Retina (tissue), 1 donor: ENCODE measurements at regions not wholly inside any gene's neighbourhood (a gene's known extent, or its start where the extent isn't known, plus 50 kb on each side); places are given as distances from the start of the nearest gene placed in this dataset.
"Not testable (repeated sequence)": the region's sequence is repeated elsewhere in the genome, so short reads cannot be mapped to it uniquely, and the experiment has no call there.

Source experiments
- DNase-seq: peaks from one replicate; pipeline ENCODE4 v3.0.0-alpha.2; 2016

DNA sequence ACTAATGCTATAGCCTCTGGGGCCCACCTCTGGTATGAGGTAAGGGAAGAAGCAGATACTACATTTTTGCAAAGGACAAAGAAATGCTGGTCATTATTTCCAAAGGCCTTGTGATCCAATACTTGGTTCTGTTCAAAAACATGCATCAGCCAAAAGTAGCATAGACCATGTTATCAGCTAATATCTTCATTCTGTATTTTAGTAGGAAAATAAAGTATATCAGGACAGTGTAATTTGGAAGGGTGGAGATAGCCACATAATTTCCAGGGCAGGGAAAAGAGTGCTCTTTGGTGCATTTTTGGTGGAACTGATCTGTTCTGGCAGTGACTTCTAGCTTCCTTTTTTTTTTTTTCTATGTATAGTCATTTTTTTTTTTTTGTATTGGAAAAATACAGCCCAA is 258.0 kb upstream of the SOX4 start:
- DNase-seq = no peak

DNA sequence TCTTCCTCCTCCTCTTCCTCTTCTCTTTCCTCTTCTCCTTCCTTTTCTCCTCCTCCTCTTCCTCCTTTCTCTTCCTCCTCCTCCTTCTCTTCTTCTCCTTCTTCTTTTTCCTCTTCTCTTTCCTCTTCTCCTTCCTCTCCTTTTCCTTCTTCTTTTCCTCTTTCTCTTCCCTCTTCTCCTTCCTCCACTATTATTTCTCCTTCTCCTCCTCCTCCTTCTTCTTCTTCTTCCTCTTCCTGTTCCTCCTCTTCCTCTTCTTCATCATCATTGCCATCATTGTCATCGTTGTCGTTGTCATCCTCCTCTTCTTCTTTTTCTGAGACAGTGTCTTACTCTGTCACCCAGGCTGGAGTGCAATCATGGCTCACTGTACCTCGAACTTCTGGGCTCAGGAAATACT is 256.3 kb upstream of the SOX4 start:
- DNase-seq = no peak

DNA sequence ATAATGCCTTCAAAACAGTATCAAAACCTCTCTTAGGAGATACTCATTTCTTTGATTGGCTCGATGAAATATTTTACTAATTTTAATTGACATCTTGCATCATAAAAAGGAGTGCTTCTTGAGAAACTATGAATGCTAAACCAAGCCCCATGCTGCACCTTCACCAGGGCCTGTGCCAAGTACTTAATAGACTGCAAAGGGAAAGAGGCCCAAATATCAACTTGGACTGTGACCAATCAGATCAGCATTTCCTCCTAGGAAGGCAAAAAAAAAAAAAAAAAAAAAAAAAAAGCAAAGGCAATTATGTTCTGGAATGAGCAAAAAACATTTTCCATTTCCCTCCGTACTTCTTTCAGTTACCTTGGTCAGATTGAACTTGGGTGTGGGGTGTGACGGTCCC is 253.0 kb upstream of the SOX4 start:
- DNase-seq = no peak

DNA sequence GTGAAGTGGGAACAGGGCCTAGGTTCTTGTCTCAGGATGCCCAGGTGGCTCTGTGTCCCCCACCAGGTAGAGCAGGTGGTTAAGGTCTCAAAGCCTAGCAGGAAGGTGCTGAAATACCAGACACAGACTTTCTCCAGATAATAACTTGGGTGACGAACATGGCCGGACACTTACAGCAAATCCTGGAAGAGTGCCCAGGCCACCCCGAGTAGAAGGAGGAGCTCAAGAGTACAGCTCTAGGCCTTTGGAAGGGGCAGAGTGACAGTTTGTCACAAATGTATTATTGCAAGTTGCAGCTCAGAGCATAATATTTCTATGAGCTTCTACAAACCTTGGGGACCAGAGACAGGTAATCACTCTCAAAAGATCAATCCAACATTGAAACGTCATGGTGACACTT is 251.6 kb upstream of the SOX4 start:
- DNase-seq = no peak

DNA sequence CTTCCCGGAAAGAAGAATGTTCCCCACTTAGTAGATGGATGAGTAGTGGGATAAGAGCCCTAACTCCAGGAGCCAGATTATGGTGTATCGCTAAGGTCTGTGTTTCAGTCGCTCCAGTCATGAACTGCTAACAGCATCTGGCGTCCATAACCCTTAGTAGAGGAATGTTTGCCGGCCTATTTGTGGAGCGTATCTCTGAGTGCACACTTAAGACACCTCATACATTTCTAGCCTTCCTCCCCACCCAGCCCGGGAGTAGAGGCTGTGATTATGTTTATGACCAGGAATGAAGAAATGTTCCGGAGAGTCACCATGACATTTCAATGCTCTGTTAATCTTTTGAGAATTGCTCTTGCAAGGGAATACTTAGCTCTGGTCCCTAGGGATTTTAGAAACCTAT is 251.1 kb upstream of the SOX4 start:
- no peak for DNase-seq

DNA sequence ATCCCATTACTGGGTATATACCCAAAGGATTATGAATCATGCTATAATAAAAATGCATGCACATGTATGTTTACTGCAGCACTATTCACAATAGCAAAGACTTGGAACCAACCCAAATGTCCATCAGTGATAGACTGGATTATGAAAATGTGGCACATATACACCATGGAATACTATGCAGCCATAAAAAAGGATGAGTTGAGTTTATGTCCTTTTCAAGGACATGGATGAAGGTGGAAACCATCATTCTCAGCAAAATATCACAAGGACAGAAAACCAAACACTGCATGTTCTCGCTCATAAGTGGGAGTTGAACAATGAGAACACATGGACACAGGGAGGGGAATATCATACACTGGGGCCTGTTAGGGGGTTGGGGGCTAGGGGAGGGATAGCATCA is 247.8 kb upstream of the SOX4 start:
- not testable (repeated sequence) for DNase-seq

DNA sequence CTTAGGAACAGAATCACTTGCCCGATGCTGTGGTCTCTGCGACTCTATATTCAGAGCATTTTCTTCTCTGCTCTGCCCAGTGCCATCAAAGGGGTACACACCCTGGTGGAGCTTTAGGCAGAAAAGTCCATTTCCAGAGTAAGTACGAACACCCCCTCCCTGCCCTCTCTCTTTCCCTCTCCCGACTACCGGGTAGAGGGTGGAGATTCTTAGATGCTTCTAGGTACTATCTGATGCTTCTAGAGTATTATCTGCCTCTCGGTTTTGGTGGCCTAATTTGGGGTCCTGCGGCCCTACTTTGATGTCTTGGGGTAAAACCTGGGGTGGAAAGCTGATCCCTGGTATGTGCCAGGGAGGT is 245.4 kb upstream of the SOX4 start:
- no peak for DNase-seq

DNA sequence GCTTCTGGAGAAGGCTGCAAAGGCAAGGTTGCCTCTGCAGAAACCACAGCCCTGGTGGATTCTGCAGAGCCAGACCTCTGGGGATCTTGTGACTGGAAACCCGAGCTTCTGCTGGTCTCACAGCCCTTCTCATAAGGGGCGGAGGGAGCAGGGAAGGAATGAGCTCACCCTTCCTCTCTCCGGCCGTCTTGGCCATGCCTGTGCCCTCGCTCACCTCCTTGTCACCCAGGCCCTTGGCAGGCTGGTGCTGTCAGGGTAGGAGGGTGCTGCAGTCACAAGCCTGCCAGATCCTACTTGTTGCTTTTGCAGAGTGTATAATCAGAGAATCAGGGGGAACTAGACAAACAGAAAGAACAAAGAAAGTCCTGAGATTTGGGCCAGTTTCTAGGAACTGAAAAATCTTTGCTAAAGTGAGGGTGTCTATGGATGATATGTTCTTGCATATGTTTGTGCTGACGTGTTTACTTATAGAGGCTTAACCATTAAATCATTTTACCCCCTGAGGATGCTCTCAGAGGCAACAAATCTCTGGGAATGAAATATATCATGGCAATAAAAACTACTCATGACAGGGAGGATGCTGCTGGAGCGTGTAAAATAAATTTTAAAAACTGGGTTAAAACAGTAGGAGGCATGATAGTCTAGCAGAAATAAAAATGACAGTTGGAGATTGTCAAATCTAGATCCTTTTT is 244.9 kb upstream of the SOX4 start:
- DNase-seq = peak; percentile 28

DNA sequence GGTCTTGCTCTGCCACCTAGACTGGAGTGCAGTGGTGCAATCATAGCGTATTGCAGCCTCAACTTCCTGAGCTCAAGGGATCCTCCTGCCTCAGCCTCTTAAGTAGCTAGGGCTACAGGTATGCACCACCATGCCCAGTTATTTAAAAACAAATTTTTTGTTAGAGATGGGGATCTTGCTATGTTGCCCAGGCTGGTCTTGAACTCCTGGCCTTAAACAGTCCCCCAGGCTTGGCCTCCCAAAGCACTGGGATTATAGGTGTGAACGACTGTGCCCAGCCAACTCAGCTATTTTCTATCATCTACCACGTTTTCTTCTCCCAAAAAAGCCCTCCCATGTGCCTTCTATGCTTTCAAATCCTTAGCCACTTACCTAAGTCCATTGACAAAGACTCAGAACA is 243.7 kb upstream of the SOX4 start:
- DNase-seq = no peak

DNA sequence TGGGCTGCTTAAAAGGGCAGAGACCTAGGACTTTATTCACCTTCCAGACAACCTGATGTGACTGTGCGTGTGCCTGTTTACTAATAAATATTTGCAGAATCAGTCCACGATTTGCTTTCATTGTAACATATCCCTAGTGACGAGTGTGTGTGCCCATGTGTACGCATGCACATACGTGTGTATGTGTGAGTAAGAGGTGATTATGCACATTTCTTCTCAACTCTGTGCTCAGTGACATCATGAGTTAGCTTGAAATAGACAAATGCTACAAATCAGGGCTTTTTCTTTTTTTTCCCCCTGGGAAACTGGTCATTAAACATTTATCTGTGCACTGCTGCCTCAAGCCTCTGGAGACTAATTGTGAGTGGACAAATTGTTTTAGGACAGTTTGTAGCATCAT is 242.6 kb upstream of the SOX4 start:
- DNase-seq = no peak

DNA sequence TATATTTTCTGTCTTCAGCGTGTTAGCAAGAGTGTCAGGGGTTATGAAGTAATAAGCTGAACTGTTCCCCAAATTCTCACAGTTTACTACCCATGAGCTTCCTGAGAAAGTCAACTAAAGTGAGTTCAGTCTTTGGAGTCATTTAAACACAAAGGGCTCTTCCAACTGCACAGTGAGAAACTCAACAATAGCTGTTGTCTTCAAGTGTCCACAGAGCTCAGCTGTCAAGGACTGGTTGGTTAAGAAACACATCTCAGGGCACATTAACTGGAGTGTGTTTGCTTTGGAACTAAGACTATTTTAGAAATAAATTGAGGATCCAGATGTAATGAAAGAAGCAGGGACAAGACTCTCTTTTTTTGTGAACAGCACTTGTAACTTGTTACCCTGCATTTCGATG is 241.4 kb upstream of the SOX4 start:
- DNase-seq = no peak

DNA sequence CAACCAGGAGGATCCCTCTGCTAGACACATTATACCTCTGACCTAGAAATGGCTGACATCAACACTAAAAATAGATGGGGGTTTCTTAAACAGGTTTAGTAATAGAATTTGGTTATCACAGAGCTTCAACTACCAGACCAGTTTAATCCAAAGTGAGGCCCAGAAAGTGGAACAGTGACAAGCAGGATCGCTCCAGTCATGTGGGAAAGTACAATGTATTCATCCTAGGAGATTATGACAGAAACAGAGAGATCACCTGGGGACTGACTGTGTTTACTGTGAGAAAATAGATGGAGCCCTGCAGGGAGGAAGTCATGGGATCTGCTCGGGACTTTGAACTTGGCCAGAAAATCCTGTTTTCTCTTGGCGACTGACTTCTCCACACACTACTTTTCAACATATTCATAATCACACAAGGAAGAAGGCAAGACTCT is 238.7 kb upstream of the SOX4 start:
- no peak for DNase-seq

DNA sequence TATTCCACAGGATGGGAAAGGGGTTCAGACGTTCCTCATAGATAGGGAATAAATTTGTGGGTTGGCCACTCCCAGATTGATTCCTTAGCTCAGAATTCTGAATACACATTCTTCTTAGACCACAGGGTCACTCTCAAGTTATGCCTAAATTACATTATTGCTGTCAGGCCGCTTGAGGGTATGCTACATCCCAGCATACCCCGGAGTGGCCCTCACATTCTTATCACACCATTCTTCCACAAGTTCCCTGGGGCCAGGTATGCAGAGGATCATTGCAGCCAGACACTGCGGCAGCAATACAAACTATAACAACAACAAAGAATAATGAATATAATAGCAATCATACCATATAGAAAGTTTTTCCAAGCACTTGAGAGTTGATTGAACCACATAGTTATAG is 237.9 kb upstream of the SOX4 start:
- no peak for DNase-seq

DNA sequence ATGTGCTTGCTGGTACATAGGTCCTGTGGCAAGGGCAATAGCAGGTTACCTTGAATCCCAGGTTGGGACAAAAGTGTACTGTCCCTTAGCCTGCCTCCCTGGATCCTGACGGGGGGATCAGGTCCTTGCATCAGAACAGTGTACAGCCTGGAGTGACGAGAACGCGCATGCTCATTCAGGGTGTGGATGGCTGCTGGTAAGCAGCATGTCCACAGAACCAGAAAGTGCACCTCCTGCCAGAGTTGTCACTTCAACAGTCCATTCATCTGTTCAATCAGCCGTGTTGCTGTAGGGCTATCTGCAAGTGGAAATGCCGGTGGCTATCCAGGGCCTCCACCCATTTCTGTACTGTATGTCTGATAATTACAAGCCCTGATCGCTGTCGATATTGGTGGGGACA is 236.3 kb upstream of the SOX4 start:
- peak; percentile 74 for DNase-seq

DNA sequence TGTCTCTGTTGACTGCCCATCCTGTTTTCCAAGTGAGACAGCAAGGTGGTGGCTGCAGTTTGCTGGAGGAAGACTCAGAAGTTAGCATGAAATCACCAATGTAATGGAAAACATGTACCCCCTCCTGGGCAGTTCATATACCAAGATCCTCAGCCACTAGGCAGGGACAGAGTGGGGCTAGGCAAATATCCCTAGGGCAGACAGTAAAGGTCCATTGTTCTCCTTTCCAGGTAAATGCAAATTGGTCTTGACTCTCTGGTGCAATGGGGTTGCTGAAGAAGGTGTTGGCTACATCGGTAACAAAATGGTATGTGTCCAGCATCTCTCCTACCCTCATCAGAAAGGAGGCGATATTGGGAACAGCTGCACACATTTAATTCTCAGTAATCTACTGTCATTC is 233.6 kb upstream of the SOX4 start:
- no peak for DNase-seq

DNA sequence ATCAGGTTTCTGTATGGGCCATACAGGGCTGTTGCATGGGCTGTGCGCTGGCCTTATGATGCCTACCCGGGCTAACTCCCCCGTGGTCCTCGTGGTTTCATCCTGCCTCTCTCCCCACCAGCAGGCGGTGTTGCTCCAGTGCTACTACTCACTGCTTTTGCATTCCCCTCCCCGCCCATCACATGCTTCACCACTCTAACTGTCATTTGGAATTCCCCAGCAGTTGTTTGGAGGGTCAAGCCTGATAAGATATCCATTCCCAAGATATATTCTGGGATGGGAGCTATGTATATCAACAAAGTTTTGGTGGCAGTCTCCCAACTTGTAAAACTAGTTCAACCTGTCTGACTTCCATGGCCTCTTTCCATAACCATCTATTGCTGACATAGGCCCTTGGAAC is 233.2 kb upstream of the SOX4 start:
- no peak for DNase-seq

DNA sequence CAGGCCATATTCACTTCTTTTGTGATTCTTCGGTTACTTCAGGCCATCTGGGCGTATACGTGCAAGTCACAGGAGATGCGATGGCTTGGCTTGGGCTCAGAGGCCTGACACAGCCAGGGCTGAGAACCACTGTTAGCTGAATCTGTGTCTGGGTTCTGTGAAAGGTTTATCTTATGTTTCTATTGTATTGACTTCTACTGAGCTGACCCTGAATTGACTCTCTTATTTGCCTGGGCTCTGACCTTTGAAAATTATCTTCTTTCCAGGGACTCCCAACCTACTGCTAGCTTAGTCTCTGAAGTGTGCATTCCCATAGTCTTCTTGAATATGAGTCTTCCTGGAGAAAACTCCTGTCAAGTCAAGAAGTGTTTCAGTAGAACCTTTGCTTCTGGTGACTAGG is 226.4 kb upstream of the SOX4 start:
- DNase-seq = no peak

DNA sequence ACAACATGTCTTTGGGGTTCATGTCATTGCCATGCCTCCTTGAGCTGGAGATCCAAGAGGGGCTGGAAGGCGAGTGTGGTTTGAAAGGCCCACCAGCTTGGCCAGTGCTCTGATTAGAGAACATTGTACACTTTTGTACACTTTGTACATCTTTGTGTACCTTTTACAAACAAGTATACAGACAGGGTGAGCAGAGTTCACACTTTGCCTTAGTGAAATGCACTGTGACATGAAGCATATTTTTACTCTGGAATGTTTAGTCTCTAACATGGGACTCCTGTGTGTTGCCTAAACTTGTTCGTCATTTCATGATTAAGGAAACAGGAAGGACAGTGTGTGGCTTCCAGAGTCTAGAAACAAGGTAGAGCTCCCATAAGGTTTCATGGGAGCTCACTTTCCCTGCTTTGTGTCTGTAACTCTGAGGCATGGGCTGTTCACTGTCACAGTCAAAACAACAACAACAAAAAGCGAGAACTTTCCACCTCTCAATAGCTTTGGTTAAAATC is 225.8 kb upstream of the SOX4 start:
- DNase-seq = no peak

DNA sequence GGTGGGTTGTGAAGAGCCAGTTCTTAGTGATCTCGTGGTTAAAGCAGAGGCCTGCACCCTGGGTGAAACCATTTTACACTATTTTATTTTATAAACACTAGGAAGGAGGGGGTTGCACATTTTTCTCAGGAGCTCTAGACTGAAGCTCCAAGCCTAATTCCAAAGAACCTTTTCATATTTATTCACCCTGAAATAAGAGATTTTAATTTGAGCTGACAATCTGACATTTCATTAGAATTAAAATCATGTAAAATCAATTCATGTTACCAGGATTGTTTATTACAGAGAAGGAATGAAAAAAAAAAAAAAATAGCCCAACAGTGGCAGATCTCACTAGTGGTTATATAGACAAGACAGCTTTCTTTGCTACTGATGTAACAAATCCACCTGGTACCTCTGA is 222.5 kb upstream of the SOX4 start:
- peak; percentile 67 for DNase-seq

DNA sequence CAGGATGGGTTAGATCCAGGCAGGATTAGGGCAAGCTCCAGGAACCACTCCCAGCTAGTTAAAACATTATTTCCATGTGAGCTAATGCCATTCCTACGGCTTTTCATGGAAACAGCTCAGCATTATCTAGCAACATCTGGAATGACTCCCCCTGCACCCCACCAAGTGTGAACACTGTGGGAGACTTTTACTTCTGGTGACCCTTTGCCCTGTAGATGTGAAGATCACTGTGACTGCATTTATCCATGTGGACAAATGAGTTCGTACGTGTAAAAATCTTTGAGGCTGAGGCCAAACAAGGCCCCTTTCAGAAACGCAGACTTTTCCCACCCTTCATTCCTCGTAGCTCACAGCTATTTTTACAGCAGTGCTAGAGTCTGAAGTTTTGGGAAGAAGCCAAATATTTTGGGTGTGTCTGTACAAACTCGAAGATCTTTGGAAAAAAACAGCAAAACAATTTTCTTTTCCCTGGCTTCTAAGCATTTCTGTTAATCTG is 221.8 kb upstream of the SOX4 start:
- DNase-seq = peak; percentile 66

DNA sequence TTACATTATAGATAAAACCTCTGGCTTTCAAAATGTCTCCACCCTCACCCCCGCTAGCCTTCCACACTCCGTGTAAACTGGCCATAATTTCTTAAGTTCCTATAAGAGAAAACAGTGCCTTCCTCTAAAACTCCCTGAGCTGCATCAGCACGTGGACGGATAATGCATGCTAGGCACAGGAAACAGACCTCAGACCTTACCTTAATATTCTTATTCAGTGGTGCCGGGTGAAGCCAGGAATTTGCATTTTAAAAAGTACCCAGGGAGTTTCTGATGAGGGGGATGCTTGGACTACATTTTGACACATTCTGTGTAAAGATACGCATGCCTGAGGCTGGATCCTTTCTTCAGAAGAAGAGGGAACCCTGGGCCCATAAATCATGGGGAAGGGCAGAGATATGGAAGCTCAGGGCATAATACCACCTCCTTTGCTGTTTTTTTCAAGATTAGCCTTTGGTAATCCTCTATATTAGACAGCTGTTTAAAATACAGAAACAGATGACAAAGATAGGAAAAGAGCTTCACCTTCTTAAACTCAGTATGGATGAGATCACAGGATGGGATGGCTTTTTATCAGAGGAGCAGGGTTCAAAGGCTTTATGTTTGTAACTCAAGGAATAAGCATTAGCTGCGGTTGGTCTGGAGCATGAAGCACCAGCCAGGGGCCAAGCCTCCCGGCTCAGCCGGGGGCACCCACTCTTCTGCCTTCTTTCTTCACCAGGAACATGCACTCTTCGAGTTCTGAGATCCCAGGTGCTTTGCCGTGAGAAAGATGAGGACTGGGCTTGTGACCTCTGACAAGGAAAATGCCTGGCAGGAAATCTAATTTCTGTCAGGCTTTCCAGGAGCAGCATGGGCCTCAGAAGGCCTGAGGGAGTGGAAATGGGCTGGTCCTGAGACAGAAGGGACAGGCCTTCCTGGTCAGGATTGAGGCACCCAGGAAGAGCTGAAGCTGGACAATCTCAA is 218.1 kb upstream of the SOX4 start:
- DNase-seq = no peak

DNA sequence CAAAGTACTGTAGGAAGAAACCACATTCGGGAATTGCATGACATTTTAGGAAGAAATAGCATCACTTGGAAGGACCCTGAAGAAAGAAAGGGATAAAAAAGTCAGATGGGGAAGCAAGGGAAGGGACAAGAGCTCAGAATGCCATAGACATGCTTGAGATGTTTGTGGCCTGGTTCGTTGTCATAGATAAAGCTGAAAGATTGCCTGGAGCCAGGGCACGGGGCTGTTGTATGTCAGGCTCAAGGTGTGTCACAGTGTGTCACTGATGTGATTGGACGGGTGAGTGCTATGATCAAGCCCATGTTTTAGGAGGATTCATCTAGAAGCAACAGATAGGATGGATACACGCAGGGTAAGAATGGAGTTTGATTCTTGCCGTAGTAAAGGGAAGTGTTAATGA is 216.2 kb upstream of the SOX4 start:
- no peak for DNase-seq

DNA sequence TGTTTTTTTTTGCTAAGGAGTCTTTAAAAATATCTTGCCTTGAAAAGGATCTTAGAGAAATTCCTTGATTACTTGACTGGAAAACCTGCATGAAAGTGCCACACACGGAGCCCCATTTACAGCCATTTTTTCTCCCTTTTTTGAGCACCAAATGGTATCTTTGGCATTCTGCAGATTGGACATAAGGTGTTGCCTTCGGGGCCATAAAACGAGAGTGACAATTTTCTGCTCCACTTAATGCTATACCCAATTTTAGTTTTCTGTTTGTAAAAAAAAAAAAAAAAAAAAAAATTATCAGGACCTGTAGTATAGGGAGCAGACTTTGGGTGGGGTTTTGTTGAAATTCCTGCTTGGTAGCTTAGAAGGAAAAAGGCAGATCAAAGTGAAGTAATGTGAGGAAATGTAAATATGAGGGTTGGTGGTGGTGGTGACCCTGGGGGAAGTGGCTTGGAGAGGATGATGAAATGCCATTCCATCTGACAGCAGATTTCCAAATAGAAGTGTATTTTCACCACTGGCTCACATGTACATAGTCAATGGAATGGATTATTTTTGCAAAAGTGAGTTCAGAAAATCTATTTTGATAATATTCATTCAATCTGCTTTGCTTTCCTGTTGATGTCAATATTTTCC is 212.1 kb upstream of the SOX4 start:
- no peak for DNase-seq
